ENCODE measurements at regions not wholly inside any gene's neighbourhood (a gene's known extent, or its start where the extent isn't known, plus 50 kb on each side); places are given as distances from the start of the nearest gene placed in this dataset.

DNA sequence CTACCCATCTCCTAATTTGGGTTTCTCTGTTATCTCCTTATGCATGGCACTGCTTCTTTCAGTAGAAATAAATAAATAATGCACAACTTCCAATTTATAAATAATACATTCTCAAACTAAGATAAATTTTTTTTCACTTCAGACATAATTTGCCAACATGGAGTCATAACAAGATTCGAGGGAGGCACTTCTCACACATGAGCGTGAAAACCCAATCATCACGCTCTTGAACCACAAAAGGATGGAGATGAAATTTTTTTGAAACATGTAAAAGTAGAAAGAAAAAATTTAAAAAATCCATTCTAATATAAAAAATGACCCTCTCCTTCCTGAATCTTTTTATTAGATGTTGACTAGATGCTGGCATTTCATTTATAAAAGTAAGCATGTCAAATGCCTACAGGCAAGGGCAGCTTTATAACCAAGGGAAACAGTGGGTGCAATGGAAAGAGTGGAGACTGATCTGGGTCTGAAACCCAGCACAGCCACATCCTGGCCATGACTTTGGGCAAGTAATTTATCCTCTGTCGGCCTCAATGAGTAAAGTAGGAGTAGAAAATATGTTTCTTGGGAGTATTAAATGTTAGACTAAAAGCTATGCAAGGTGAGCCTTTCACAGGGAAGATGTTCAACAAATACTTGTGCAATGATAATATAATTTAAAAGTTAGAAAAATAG lies 185.0 kb downstream of the STK31 start:
- H3K36me3 ChIP-seq (ENCODE audit: control insufficient read depth in 1 of 2, insufficient read depth in 2 of 2, low read length in 2 of 2) = no peaks in the 10 kb centered on the region
- no peaks in the 10 kb centered on the region for H3K79me2 ChIP-seq (ENCODE audit: insufficient read depth, low read length)
- TF ChIP-seq SRF (IDR thresholded peaks at IDR 0.05; ENCODE audit: low read depth) (no peak), EZH2 (IDR thresholded peaks at IDR 0.05) (no peak), ZNF274 (IDR thresholded peaks at IDR 0.05; ENCODE audit: low read depth, low read length) (no peak)
- H3K4me3 ChIP-seq (replicated peaks in 1 of 2; ENCODE audit: low read depth in 1 of 2, low read length in 2 of 2) = no peak overlapping the region
- no peak overlapping the region for H2AFZ ChIP-seq (ENCODE audit: low read depth, low read length, poor library complexity, severe bottlenecking)
- H3K27ac ChIP-seq (ENCODE audit: low read depth, low read length) = no peak overlapping the region
- no peak overlapping the region for H3K4me2 ChIP-seq (ENCODE audit: low read length)
- no peaks in the 10 kb centered on the region for H4K20me1 ChIP-seq (ENCODE audit: insufficient read depth)
- H3K9ac ChIP-seq (ENCODE audit: low read length) = no peak overlapping the region
- H3K9me2 ChIP-seq (ENCODE audit: insufficient read depth) = no peaks in the 10 kb centered on the region
- no TSS peak for BruUV-seq (replicated peaks)
- intact Hi-C loops (cut with micrococcal nuclease) = no loop called here
- ChIA-PET POLR2A (no interaction called here), CTCF (no interaction called here), RAD21 (ENCODE audit: low non-redundant PET in 1 of 2, low total read pairs in 2 of 2, uncharacterized antibody in 2 of 2, unreplicated experiment in 2 of 2) (no interaction called here)
- H3K4me1 ChIP-seq (ENCODE audit: control insufficient read depth in 1 of 2, insufficient read depth in 2 of 2, low read length in 2 of 2) = no peaks in the 10 kb centered on the region
- DNase-seq (ENCODE audit: low read depth, low spot score) (no peak), ATAC-seq (no peak)
- no peaks in the 10 kb centered on the region for H3K9me3 ChIP-seq (ENCODE audit: control insufficient read depth in 1 of 2, insufficient read depth in 1 of 2, low read depth in 1 of 2, low read length in 2 of 2)
- no peaks in the 10 kb centered on the region; the same call in 1 of the 2 replicates for H3K27me3 ChIP-seq (ENCODE audit: insufficient read depth, low read length)

DNA sequence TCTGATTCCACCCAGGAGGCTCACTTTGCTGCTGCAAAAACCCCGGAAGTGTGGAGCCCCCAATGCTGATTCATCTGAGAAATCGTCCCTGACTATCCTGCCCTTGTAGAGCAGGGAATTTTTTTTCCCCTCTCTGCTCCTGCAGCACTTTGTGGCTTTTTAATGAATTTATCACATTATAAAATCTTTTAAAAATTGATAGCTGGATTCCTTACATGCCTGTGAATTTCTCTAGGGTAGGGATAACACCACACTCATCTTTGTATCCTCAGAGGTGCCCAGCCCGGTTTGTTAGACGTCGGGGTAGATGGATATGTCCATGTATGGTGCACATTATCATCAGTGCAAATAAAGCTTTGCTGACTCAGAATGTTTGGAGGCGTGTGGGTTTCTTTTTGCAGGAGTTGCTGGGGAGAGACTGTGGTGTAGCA lies 185.7 kb downstream of the STK31 start:
- Histone ChIP-seq H3K27me3 (ENCODE audit: insufficient read depth, low read length) (no peaks in the 10 kb centered on the region; the same call in 1 of the 2 replicates), H3K4me1 (ENCODE audit: control insufficient read depth in 1 of 2, insufficient read depth in 2 of 2, low read length in 2 of 2) (no peaks in the 10 kb centered on the region), H3K9ac (ENCODE audit: low read length) (no peak overlapping the region), H4K20me1 (ENCODE audit: insufficient read depth) (no peaks in the 10 kb centered on the region), H3K4me3 (replicated peaks in 1 of 2; ENCODE audit: low read depth in 1 of 2, low read length in 2 of 2) (no peak overlapping the region), H3K36me3 (ENCODE audit: control insufficient read depth in 1 of 2, insufficient read depth in 2 of 2, low read length in 2 of 2) (no peaks in the 10 kb centered on the region), H3K27ac (ENCODE audit: low read depth, low read length) (no peak overlapping the region), H3K9me3 (ENCODE audit: control insufficient read depth in 1 of 2, insufficient read depth in 1 of 2, low read depth in 1 of 2, low read length in 2 of 2) (no peaks in the 10 kb centered on the region), H3K79me2 (ENCODE audit: insufficient read depth, low read length) (no peaks in the 10 kb centered on the region), H3K9me2 (ENCODE audit: insufficient read depth) (no peaks in the 10 kb centered on the region), H2AFZ (ENCODE audit: low read depth, low read length, poor library complexity, severe bottlenecking) (no peak overlapping the region), H3K4me2 (ENCODE audit: low read length) (no peak overlapping the region)
- ChIA-PET CTCF (no interaction called here), POLR2A (no interaction called here), RAD21 (ENCODE audit: low non-redundant PET in 1 of 2, low total read pairs in 2 of 2, uncharacterized antibody in 2 of 2, unreplicated experiment in 2 of 2) (no interaction called here)
- BruUV-seq (replicated peaks) = no TSS peak
- DNase-seq (ENCODE audit: low read depth, low spot score) (no peak), ATAC-seq (no peak)
- TF ChIP-seq FOSL1 (IDR thresholded peaks at IDR 0.05; ENCODE audit: low read depth) (no peak), SIN3A (IDR thresholded peaks at IDR 0.05; ENCODE audit: low read depth) (no peak)
- intact Hi-C loops (cut with micrococcal nuclease) = no loop called here
